BJ (cell line): ENCODE measurements at regions not wholly inside any gene's neighbourhood (a gene's known extent, or its start where the extent isn't known, plus 50 kb on each side); places are given as distances from the start of the nearest gene placed in this dataset.

ENCODE experiments used
- CTCF ChIA-PET: fragments of 350-600 bp; formaldehyde crosslinking; extraction: SDS; loops from one replicate; lab custom pipeline; 2021; ENCODE audit warnings: antibody characterized with exemption, inconsistent platforms; lab: Yijun Ruan, JAX
- POLR2A ChIA-PET: fragments of 300-600 bp; sonication (Branson Sonifier 250); formaldehyde crosslinking; extraction: SDS; loops from one replicate; lab custom pipeline; 2021; ENCODE audit warnings: antibody characterized with exemption; lab: Charles Lee
- DNase-seq: peaks from one replicate; pipeline ENCODE4 v3.0.0-alpha.2; 2011; ENCODE audit warnings: low read depth
- H3K27me3 ChIP-seq: 2 replicates; pipeline ENCODE4 v1.6.0; 2011; ENCODE audit warnings: low read length; ENCODE audit not compliant: control insufficient read depth, insufficient read depth
- H3K36me3 ChIP-seq: 2 replicates; pipeline ENCODE4 v1.5.1; 2011; ENCODE audit warnings: low read length; ENCODE audit not compliant: control insufficient read depth, insufficient read depth
- H3K4me3 ChIP-seq: 2 replicates; pipeline ENCODE4 v1.5.1; 2011; ENCODE audit warnings: low read depth, mild to moderate bottlenecking, control low read depth, low read length
- CTCF ChIP-seq: IDR thresholded peaks from 2 replicates; pipeline ENCODE4 v1.5.1; 2011; ENCODE audit warnings: low read depth, mild to moderate bottlenecking, control low read depth, inconsistent platforms, low read length, moderate library complexity; ENCODE audit not compliant: insufficient read depth

GRCh38 chr5:52328220-52328806 lies 459.4 kb upstream of the ITGA1 start:
- DNase-seq, result no peak
- H3K4me3 ChIP-seq, result no peak overlapping the region
- H3K36me3 ChIP-seq, result no peaks in the 10 kb centered on the region
- no peaks in the 10 kb centered on the region for H3K27me3 ChIP-seq
- POLR2A ChIA-PET, result no interaction called here
- no peak for TF ChIP-seq CTCF
- CTCF ChIA-PET, result no interaction called here

DNA sequence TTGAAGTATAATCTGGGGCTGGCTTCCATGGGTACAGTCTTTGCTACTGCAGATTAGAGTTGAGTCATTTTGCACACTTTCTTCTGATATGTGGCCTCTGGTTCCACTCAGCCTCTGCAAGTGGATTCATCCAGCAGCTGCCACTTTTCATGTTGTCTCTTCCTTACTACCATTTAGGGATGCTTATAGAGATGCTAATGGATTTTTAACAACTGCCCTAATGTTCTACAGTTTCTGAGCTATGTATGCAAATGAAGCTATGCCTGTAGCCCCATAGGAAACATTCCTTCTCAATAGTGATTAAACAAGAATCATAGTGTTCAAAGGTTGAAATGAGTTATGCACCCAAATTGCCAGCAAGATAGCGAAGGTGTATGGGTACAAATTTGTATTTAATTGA lies 456.0 kb upstream of the ITGA1 start:
- Histone ChIP-seq H3K27me3 (no peaks in the 10 kb centered on the region), H3K36me3 (no peaks in the 10 kb centered on the region), H3K4me3 (no peak overlapping the region)
- no peak for TF ChIP-seq CTCF
- ChIA-PET CTCF (no interaction called here), POLR2A (no interaction called here)
- no peak for DNase-seq

DNA sequence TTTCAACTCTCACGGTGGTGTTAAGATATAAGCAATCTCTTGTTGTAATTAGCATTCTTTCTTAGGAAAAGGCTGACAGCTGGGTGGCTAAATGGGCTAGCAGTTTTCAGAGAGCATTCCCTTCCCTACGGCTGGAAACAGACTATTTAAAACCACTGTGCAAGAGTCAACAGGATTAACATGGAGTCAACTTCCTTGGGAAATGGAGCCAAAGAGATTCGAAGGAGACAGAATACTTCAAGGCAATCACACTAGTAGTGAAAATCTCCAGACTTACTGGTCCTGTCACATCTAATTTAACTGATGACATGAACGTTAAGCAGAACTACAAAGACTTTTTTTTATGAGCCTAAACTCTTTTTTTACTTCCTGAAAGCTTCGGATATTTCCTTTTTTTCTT lies 453.3 kb upstream of the ITGA1 start:
- no peak for TF ChIP-seq CTCF
- Histone ChIP-seq H3K36me3 (no peaks in the 10 kb centered on the region), H3K4me3 (no peak overlapping the region), H3K27me3 (no peaks in the 10 kb centered on the region)
- ChIA-PET POLR2A (no interaction called here), CTCF (no interaction called here)
- DNase-seq, result no peak

DNA sequence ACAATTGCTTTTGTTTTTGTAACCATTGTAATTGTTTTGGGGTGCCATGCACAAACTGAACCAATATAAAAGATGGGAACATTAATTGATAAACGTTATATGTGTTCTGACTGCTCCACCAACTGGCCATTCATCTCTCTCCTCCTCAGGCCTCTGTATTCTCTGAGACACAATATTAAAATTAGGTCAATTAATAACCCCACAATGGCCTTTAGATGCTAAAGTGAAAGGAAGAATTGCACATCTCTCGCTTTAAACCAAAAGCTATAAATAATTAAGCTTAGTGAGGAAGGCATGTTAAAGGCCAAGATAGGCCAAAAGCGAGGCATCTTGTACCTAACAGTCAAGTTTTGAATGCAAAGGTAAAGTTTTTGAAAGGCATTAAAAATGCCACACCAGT lies 448.4 kb upstream of the ITGA1 start:
- no peaks in the 10 kb centered on the region for H3K27me3 ChIP-seq
- no peak overlapping the region for H3K4me3 ChIP-seq
- TF ChIP-seq CTCF, result no peak
- no peaks in the 10 kb centered on the region for H3K36me3 ChIP-seq
- no peak for DNase-seq
- ChIA-PET CTCF (no interaction called here), POLR2A (no interaction called here)

DNA sequence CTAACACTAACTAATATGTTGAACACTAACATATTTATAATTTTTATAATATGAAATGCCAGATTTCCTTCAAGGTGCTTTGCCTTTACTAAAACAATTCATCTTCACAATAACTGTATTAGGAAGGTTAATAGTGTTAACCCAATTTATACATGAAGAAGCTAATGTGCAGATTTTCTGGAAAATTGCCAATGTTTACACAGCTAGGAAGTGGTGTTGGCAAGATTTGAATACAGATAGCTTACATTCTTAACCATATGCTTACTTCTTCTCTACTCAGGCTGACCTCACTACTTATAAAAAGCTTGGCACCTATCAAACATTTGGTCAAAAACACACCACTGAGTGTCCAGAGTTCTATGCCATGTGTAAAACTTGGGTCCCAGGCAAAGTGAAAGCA lies 445.4 kb upstream of the ITGA1 start:
- Histone ChIP-seq H3K27me3 (no peaks in the 10 kb centered on the region), H3K4me3 (no peak overlapping the region), H3K36me3 (no peaks in the 10 kb centered on the region)
- POLR2A ChIA-PET, result no interaction called here
- DNase-seq, result no peak
- TF ChIP-seq CTCF, result no peak
- CTCF ChIA-PET, result no interaction called here
